ENCODE measurements at regions not wholly inside any gene's neighbourhood (a gene's known extent, or its start where the extent isn't known, plus 50 kb on each side); places are given as distances from the start of the nearest gene placed in this dataset.
A peak's percentile ranks its signal among the peaks of the same experiment; 100 is the strongest.

DNA sequence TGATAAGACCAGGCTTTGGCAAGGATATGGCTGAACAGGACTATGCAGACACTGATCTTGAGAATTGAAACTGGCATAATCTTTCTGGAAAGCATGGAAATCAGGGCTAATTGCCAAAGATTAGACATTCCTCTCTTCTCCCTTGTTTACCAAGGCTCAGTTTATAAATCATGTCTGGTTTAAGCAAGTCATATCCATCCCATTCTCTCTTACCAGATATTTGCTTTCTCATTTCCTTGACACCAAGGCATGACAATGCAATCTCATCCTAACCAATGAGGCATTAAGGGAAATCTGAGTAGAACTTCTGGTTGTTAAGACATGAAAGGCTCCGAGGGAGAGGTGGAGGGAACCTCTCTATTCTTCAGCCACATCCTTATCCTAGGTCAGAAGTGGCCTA lies 110.3 kb upstream of the CEP85L start:
- no peak for DNase-seq (ENCODE audit: low read depth in 3 of 3)

DNA sequence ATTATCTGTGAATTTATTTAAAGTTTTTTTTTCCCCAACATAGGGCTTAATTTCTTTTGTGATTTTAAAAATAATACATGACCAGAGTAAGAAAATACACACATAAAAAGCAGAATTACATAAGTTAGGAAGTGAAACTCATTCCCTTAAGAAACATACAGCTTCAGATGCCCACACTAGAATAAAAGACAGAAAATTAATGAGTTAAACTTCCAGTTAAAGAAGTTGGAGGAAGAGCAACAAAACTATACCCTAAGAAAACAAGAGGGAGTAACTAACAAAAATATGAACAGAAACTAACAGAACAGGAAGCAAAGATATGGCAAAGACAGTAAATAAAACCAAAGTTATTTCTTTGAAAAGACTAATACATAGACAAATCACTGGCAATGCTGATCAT lies 107.6 kb upstream of the CEP85L start:
- DNase-seq (ENCODE audit: low read depth in 3 of 3): no peak

DNA sequence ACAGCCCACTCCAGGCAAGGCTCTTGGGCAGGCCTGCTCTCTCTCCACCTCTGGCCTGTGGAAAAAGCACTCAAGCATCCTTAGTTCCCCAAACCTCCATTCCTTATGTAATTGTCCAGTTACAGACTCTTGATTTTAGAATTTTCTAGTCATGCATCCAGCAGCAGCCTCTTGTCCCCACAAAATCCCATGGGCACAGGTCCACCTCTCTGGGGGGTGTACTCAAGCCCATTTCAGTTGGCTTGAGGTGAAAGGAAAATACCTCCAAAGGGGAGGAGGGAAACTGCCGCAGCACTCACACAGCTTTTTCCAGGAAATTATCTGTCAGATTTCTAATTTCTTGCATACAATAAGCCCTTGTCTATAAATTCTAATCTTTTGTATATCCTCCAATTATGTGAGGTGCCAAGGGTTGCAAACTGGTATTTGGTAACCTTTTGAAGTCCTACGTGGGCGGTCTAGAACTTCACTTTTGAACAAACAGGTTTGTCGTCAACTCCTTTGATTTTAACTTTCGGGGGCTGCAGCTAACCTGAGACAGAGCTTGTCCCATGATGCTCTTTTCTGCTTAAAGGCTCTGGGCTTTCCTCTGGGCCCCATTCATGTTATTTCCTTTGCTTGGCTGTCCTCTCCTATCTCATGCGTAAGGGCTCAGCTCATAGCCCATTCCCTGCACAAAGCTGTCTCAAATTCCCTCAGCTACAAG lies 104.7 kb upstream of the CEP85L start:
- no peak for DNase-seq (ENCODE audit: low read depth in 3 of 3)

DNA sequence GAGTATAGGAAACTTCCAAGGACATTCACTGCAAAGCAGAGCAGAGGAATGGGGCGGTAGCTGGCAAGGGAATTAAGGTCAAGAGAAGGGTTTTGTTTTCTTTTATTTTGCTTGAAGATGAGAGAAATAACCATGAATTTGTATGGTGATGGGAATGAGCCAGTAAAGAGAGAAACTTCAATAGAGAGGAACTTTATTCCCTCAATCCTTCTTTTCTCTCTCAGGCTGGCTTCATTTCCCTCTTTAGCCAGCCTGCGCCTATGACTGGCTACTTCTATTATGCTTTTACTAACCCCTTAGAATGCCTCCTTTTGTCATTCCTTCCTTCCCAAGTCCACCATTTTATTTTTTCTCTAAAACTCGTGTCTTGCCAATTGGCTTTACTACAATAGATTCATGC lies 101.4 kb upstream of the CEP85L start:
- no peak for DNase-seq (ENCODE audit: low read depth in 3 of 3)

DNA sequence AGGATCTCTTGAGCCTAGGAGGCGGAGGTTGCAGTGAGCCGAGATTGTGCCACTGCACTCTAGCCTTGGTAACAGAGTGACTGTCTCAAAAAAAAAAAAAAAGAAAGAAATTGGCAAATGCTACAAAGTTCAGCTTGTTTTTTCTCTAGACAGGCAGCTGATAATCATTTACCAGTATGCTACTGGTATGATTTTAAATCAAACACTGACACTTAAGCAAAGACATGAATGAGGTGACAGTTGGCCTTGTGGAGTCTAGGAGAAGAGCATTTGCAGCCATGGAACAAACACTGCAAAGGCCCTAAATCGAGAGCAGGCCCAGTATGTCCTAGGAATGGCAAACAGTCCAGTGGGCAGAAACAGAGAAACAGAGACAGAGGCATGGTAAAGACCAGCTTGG lies 99.7 kb upstream of the CEP85L start:
- DNase-seq (ENCODE audit: low read depth in 3 of 3): no peak

DNA sequence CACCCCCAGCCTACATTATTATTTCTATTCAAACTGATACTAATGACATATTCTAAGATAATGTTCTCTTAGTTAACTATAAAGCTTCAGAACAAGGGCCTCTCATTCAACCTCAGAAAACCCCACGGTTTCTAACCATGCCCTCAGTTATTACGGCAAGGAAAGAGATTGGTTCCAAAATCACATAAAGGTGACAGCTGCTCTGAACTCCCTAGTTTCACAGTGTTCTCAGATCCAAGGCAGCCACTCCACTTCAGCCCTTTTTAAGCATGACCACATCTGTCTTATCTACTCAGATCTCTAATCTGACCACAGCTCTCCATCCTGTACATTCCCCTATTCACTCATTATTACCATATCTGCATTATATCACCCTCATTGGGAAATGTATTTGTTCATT lies 98.8 kb upstream of the CEP85L start:
- no peak for DNase-seq (ENCODE audit: low read depth in 3 of 3)

DNA sequence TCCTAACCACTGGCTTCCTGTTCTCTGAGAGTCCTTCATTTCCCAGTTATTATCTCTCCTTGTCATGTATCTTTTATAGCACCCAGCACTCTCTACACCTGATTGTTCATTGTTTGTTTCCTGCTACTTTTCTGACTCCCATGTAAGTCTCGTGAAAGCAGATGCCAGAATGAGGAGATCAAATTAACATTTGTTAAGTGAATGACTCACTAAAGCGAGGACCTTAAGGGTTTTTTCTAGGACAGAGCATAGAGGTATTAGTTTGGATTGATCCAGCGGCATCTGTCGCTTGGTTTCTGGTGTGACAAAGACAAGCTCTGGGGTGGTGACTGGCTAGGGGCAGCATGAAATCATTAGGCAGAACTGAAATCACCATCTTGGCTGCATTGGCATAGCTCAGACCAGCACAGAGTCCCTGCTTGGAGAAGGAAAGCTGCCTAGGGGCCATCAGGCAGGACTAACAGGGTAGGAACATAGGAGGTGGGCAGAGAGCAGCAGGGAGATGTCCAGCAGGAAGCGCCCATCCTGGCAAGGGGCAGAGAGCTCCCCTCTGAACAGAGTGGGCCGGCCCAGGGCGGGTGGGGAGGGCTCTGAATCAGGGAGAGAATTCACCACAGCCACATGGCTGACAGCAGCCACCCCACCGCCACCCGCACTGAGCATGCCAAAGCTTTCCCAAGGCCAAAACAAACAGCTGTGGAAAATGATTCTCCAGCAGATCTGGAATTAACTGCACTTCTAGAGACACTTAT lies 97.1 kb upstream of the CEP85L start:
- DNase-seq (ENCODE audit: low read depth in 3 of 3): no peak

DNA sequence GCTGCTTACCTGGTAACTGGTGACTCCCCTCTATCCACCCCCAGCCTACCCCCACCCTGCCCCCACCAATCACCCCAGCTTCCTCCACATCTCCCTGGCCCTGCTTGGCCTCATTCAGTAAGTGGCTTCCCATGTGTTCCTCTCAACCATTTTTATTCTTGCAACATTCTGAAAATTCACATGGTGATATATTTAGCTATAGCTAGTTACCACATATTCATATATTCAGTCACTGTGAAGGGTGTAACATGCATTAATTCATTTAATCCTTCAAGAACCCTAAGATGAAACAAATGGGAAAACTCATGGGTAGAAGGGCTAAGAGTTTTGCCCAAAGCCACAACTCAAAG lies 95.4 kb upstream of the CEP85L start:
- no peak for DNase-seq (ENCODE audit: low read depth in 3 of 3)

DNA sequence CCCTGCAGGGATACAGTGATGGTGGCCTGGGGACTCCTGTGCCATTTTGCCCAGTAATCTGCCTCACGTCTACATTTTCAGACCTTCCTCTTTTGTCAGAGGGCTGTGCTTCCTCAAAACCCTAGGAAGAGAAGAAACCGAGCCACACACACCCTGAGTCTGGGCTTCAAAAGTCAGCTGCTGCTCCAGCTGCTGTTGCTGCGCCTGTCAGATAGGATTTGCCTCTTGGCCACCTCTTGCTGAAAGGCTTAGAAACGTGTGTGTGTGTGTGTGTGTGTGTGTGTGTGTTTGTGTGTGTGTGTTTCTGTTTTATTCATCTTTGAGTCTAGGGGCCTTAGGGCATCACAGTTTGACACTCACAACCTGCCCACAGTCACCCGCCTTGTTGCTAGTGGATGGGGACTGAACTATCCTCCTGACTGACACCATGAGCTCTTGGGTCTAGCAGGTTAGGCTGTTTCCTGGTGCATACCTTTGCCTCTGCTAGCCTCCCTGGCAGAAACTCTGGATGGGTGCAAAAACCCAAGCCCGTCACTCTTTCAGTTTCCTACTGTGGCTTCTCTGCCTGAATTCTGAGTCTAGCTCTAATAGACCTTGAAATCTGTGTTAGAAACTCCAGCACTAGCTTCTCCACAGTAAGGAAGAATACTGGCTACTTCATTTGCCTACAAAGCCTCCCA lies 94.9 kb upstream of the CEP85L start:
- no peak for DNase-seq (ENCODE audit: low read depth in 3 of 3)

DNA sequence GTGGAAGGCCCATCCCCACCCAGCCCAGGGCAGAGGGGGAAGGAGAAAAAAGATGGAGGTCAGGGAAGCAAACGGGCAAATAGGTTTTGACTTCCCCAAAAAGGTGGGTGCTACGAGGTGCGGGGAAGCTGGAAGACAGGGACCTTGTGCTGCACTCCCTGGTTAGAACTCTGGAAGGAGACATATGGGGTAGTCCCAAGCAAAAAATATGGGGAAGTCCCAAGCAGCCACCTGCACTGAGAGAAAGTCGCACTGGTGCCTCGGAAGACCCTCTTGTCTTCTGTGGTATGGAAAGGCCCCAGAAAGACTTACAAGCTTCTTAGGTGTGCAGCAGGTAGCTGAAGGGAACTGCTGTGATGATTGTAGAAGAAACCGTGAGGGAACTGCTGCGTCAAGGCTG lies 93.8 kb upstream of the CEP85L start:
- DNase-seq (ENCODE audit: low read depth in 3 of 3): no peak

DNA sequence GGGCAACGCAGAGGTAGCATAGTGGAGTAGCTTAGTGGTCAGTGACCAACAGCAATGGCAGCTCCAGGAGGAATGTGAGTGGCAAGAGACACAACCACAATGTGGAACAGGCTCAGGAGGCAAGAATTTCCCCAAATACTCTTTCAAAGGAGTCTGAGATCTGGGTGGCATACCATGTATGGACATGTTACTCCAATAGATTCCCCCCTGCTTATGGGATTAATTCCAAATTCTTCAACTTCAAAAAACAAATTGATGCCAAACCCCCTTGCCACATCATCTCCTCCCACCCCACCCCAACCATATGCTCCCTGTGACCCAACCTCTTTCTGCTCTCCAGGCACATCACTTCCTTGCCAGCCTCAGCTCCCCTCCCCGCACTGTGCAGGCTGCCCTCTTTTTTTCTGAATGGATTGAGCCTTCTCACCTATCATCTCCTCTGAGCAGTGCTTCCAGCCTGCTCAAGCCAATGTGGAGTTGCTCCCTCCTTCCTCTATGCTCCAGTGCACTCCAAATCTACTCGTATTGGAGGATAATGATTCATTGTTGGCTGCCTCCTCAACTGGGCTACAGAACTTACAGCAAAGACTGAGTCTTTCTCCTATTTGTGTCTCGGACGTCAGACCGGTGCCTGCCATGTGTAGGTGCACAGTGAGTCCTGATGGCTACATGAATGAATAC lies 93.0 kb upstream of the CEP85L start:
- DNase-seq (ENCODE audit: low read depth in 3 of 3): no peak

DNA sequence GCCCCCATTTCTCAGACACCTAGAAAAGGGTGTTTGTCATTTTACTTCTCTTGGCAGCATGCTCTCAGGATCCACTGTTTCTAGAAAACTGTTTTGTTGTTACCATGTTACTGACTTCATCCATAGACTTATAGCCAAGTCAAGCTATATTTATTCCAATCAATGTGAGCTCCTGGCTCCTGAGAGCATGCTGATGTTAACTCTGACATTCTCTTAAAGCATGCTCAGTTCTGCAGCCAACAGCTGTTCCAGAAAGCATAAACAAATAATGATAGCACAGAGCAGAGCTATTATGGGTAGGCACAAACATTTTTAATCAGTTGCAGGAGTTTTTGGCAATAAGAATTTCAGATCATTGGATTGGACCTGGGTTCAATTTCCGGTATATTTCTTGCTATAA lies 92.4 kb upstream of the CEP85L start:
- DNase-seq (ENCODE audit: low read depth in 3 of 3): no peak

DNA sequence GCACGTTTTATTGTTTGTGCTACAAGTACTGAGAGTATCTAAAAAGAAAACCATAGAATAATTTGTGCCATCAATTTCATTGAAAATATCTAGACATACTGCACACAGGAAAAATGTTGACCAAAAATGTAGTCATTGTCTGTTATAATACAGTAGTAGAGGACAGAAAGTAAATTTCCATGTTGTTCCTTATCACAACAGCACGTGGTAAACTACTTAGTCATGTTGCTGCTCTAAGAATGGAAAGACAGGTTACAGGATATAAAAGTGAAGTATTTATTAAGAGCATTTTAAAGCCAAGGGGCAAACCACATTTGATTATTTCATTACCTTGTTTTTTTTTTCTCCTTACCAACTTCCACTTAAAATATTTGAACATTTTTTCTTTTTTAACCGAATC lies 89.0 kb upstream of the CEP85L start:
- DNase-seq (ENCODE audit: low read depth in 3 of 3): no peak

DNA sequence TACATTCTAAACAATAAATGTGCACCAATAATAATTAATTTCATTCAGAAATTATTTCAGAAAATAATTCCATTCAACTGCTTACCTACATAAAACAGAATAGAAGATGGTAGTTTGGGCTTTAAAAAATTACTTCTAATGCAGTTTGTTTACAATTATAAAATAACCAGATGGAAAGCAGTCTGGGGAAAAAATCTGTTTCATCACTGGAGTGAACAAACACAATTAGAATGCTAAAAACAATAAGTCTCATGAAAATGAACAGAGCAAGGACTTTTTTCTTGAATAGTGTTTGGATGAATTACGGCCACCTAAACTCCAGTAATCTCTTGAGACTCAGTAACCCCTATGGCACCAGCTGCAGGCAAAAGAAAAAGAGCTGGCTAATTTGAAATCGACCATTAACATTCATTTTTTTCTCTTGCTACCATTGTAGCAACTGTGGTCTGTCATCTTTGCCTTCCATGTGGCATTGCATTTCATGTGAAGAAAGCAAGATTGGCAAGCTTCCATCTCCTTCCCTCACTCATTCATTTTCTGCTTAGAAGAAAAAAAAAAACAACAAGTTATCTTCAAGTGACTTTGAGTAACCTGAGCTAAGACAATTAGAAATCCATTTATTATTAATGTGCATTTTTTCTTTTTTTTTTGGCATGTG lies 88.4 kb upstream of the CEP85L start:
- no peak for DNase-seq (ENCODE audit: low read depth in 3 of 3)

DNA sequence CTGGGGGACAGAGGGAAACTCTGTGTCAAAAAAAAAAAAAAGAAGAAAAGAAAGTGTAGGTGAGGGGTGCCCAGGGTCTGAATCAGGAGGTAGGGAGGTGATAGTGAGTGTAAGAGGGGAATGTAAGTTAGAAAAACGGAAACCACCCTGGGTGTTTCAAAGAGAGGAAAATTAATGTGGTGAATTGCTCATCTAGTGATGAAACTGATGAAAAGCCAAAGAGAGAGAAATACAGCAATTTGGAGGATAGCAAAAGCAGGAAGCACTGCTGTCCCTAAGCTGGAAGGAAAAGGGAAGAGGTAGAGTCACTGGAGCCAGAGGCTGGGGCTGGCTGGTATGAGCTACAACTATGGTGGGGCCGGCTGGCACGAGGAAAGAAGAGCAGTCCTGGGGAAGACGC lies 85.0 kb upstream of the CEP85L start:
- no peak for DNase-seq (ENCODE audit: low read depth in 3 of 3)

DNA sequence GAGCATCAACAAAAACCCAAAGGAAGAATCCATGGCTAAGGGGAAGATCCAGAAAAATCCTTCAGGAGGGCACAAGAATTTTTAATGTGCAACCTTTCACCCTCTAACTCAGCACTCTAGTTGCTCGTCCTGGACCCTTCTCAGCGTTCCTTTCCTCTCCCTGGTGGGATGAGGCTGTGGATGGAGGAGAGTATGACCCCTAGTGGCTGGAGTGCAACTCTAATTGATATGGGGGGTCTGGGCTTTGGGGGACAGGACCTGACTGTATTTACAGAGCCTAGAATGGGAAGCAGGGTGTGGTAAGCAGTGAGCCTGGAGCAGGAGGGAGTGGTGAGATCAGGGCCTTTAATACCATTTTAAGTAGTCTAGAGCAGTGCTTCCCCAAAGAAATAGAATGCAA lies 83.9 kb upstream of the CEP85L start:
- no peak for DNase-seq (ENCODE audit: low read depth in 3 of 3)

DNA sequence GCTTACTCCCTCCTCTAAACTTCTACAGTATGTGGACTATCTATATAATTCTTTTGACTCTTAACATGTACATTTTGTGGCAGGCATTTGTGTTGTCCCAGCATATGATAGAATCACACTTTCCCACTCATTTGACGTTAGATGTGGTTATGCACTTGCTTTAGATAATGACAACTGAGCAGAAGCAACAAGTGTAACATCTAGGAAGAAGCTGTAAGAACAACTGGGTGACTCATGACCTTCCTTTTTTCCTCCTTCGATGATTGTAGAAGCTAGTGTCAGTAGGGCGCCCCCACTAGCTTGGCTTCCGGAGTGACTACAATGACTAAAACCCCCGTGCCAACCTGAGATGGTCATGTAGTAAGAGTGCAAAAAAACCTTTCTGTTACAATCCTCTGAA lies 74.6 kb upstream of the CEP85L start:
- peak; percentile 46 to 70 (median 54) for DNase-seq (ENCODE audit: low read depth in 3 of 3)

DNA sequence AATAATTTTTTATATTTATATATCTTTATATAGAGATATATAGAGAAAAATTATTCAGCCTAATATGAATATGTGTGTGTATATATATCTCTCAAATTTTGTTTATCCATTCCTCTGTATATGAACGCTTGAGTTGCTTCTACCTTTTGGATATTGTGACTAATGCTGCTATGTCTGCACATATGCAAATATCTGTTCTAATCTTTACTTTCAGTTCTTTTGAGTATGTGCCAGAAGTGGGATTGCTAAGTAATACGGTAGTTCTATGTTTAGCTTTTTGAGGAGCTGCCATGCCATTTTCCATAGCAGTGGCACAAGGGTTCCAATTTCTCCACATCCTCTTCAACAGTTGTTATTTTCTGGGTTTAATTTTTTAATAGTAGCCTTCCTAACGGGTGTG lies 72.8 kb upstream of the CEP85L start:
- no peak for DNase-seq (ENCODE audit: low read depth in 3 of 3)

DNA sequence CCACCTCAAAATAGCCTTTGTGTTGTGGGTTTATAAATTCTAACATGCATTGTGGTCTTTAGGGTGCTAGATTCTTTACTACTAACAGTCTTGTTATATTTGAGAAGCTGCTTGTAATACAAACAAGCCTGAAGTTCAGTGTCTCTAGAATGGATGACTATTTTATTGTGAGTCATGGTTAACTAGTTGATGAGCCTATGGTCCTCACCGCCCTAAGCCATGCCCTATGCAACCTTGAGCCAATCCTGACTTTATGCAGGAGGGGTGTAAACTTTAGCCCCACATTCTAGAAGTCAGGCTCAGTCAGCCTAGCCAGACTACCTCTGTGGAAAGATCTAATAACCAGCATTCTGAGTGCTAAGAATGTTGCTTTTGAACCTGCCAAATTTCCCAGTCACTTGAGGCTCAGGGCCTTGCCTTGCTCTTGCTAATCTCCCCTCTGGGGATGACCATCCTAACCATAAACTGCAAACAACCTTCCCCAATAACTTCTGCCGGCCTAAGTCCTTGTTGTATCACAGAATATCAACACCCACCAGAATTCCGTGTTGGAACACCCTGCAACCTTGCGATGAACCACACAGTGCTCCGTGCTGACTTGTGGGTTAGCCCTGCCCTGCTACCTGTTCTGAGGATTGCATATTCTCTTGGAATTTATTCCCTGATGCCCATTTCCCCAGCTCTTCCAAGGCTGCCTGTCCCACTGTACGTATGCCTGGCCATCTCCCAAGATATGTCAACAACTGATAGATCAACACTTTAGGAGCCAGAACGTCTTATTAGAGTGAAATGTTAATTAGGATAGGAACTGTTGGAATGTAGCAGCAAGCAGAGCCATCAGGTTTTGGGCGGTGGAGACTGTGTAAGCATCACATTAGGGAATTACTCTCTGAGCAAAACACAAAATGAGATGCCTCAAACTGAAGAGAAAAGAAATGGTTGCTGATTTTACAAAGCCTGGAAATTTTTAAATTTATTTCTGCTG lies 71.7 kb upstream of the CEP85L start:
- no peak for DNase-seq (ENCODE audit: low read depth in 3 of 3)

DNA sequence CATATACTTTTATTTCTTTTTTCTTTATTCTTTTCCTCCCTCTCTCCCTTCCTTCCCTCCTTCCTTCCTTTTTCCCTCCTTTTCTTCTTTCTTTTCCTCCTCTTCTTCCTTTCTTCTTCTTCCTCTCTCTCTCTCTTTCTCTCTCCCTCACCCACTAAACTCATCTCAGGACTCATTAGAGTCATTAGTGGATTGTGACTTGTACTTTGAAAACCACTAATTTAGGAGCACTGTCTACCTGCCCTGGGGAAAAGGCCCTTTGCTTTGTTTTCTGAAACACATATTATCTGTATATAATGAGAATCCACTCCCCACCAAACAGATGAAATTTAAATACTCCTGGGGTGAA lies 68.7 kb upstream of the CEP85L start:
- DNase-seq (ENCODE audit: low read depth in 3 of 3): no peak

Measured in stimulated activated CD4-positive, alpha-beta T cell treated with anti-CD3 and anti-CD28 coated beads, TNF-alpha, amount 100 ng/mL, for 48 hours (primary cell).